OCI-LY7 (cell line): ENCODE measurements at regions not wholly inside any gene's neighbourhood (a gene's known extent, or its start where the extent isn't known, plus 50 kb on each side); places are given as distances from the start of the nearest gene placed in this dataset.

Experiments used
- BruUV-seq: library from RNA; stranded (reverse); fragments of 400-500 nt; replicated peaks from 2 replicates; lab custom pipeline; 2021; lab: Mats Ljungman, UMichigan
- CTCF ChIA-PET: fragments of 300-600 bp; sonication (Branson Sonifier 250); formaldehyde crosslinking; loops from one replicate; lab custom pipeline; 2022; ENCODE audit warnings: antibody characterized with exemption; ENCODE audit not compliant: unreplicated experiment; lab: Charles Lee
- POLR2A ChIA-PET: fragments of 300-600 bp; sonication (Branson Sonifier 250); formaldehyde crosslinking; loops from one replicate; lab custom pipeline; 2022; ENCODE audit warnings: antibody characterized with exemption; lab: Charles Lee
- DNase-seq: peaks from one replicate; pipeline ENCODE4 v3.0.0-alpha.2; 2015; ENCODE audit warnings: low spot score
- H2AFZ ChIP-seq: fragments of 200-600 bp; sonication (generic), shearing (Covaris generic); 2 replicates; pipeline ENCODE4 v1.6.1; 2014; ENCODE audit warnings: mild to moderate bottlenecking, antibody characterized with exemption, low read length, moderate library complexity
- H3K27ac ChIP-seq: fragments of 200-600 bp; sonication (generic); 2 replicates; pipeline ENCODE4 v1.5.1; 2014; ENCODE audit warnings: mixed run types, low read depth, mild to moderate bottlenecking, moderate library complexity, low read length, inconsistent platforms; ENCODE audit not compliant: poor library complexity, severe bottlenecking
- H3K36me3 ChIP-seq: fragments of 200-600 bp; sonication (generic); 2 replicates; pipeline ENCODE4 v1.6.1; 2014; ENCODE audit warnings: mild to moderate bottlenecking, antibody characterized with exemption, low read length, moderate library complexity, mixed read lengths; ENCODE audit not compliant: insufficient read depth
- H3K4me1 ChIP-seq: fragments of 200-600 bp; sonication (generic); 2 replicates; pipeline ENCODE4 v1.5.1; 2014; ENCODE audit warnings: mild to moderate bottlenecking, low read length; ENCODE audit not compliant: insufficient read depth, poor library complexity, severe bottlenecking
- H3K4me2 ChIP-seq: fragments of 200-600 bp; sonication (generic); 2 replicates; pipeline ENCODE4 v1.6.1; 2014; ENCODE audit warnings: mild to moderate bottlenecking, low read length
- H3K4me3 ChIP-seq: fragments of 200-600 bp; sonication (generic); 2 replicates; pipeline ENCODE4 v1.5.1; 2014; ENCODE audit warnings: mild to moderate bottlenecking, low read depth, low read length; ENCODE audit not compliant: poor library complexity, severe bottlenecking
- H3K79me2 ChIP-seq: fragments of 200-600 bp; sonication (generic); 2 replicates; pipeline ENCODE4 v1.6.1; 2016; ENCODE audit warnings: low read depth, mild to moderate bottlenecking, low read length, moderate library complexity, mixed read lengths; ENCODE audit not compliant: insufficient read depth
- H3K9me2 ChIP-seq: fragments of 200-600 bp; sonication (generic); 2 replicates; pipeline ENCODE4 v1.6.1; 2016; ENCODE audit warnings: mild to moderate bottlenecking, low read length, mixed read lengths; ENCODE audit not compliant: insufficient read depth
- H3K9me3 ChIP-seq: fragments of 200-600 bp; sonication (generic); 2 replicates; pipeline ENCODE4 v1.6.1; 2014; ENCODE audit warnings: mild to moderate bottlenecking, mixed run types, low read length, mixed read lengths
- H4K20me1 ChIP-seq: fragments of 200-600 bp; sonication (generic); 2 replicates; pipeline ENCODE4 v1.6.1; 2014; ENCODE audit warnings: mild to moderate bottlenecking, antibody characterized with exemption, low read length, moderate library complexity, mixed read lengths; ENCODE audit not compliant: insufficient read depth
- CTCF ChIP-seq: fragments of 200-600 bp; sonication (generic); conservative IDR thresholded peaks from 2 replicates; pipeline ENCODE4 v1.5.1; 2014; ENCODE audit warnings: mild to moderate bottlenecking, antibody characterized with exemption, low read length, moderate library complexity, mixed read lengths
- EZH2phosphoT487 ChIP-seq: fragments of 200-600 bp; sonication (generic); IDR thresholded peaks from 2 replicates; pipeline ENCODE4 v1.6.1; 2018; ENCODE audit warnings: low read depth, borderline replicate concordance, mild to moderate bottlenecking, mixed run types, antibody characterized with exemption, low read length, moderate library complexity, mixed read lengths
- intact Hi-C: fragments of 100-400 bp; cut with micrococcal nuclease; formaldehyde crosslinking; loops from one replicate; pipeline ENCODE4 v1.10.0; 2022; ENCODE audit not compliant: unreplicated experiment

- H3K79me2 ChIP-seq: no peaks in the 10 kb centered on the region
- H3K36me3 ChIP-seq: no peaks in the 10 kb centered on the region
- POLR2A ChIA-PET: interaction anchor here (0.6 kb wide), 1 partner anchor 112 kb away, joined by 6 read pairs; no protein-coding TSS in a partner anchor
- TF ChIP-seq EZH2phosphoT487 (no peak), CTCF (no peak)
- H3K4me2 ChIP-seq: no peak overlapping the region
- intact Hi-C loops: no loop called here
- no peak overlapping the region for H2AFZ ChIP-seq
- no peaks in the 10 kb centered on the region for H3K9me2 ChIP-seq
- H4K20me1 ChIP-seq: no peaks in the 10 kb centered on the region
- no peaks in the 10 kb centered on the region for H3K4me1 ChIP-seq
- H3K9me3 ChIP-seq: no peaks in the 10 kb centered on the region
- CTCF ChIA-PET: no interaction called here
- H3K4me3 ChIP-seq: no peak overlapping the region
- H3K27ac ChIP-seq: no peak overlapping the region
- no peak for DNase-seq
- no TSS peak for BruUV-seq
These were observed 117.5 kb upstream of the MEIS1 start for GRCh38 chr2:66317268-66317890.

- no peak overlapping the region for H3K4me2 ChIP-seq
- H3K79me2 ChIP-seq: no peaks in the 10 kb centered on the region
- H3K9me2 ChIP-seq: no peaks in the 10 kb centered on the region
- ChIA-PET POLR2A (no interaction called here), CTCF (no interaction called here)
- no TSS peak for BruUV-seq
- no peak overlapping the region for H3K4me3 ChIP-seq
- H3K27ac ChIP-seq: no peak overlapping the region
- H2AFZ ChIP-seq: no peak overlapping the region
- H3K36me3 ChIP-seq: no peaks in the 10 kb centered on the region
- no peak for TF ChIP-seq EZH2phosphoT487
- TF ChIP-seq CTCF: no peak
- no peak for DNase-seq
- H3K9me3 ChIP-seq: no peaks in the 10 kb centered on the region
- H3K4me1 ChIP-seq: no peaks in the 10 kb centered on the region
- no peaks in the 10 kb centered on the region for H4K20me1 ChIP-seq
- intact Hi-C loops: no loop called here
These were observed 128.4 kb upstream of the MEIS1 start for GRCh38 chr2:66306483-66306882.

- ChIA-PET CTCF (no interaction called here), POLR2A (no interaction called here)
- intact Hi-C loops: no loop called here
- no peak overlapping the region for H2AFZ ChIP-seq
- TF ChIP-seq EZH2phosphoT487 (no peak), CTCF (no peak)
- no peak for DNase-seq
- H3K9me3 ChIP-seq: no peaks in the 10 kb centered on the region
- no peaks in the 10 kb centered on the region for H3K9me2 ChIP-seq
- H4K20me1 ChIP-seq: no peaks in the 10 kb centered on the region
- H3K4me1 ChIP-seq: no peaks in the 10 kb centered on the region
- no peak overlapping the region for H3K4me2 ChIP-seq
- BruUV-seq: no TSS peak
- no peaks in the 10 kb centered on the region for H3K79me2 ChIP-seq
- H3K27ac ChIP-seq: no peak overlapping the region
- H3K36me3 ChIP-seq: no peaks in the 10 kb centered on the region
- H3K4me3 ChIP-seq: no peak overlapping the region
These were observed 129.2 kb upstream of the MEIS1 start for GRCh38 chr2:66305718-66306117.
